Left kidney (tissue), 1 donor: ENCODE measurements at regions not wholly inside any gene's neighbourhood (a gene's known extent, or its start where the extent isn't known, plus 50 kb on each side); places are given as distances from the start of the nearest gene placed in this dataset.

Experiments
- DNase-seq: peaks from one replicate; pipeline ENCODE4 v3.0.0-alpha.2; 2013

GRCh38 chr2:17125989-17126620, 392.1 kb downstream of the RAD51AP2 start:
- DNase-seq: no peak

- no peak for DNase-seq
These were observed 393.5 kb downstream of the RAD51AP2 start for GRCh38 chr2:17124575-17125318.

- DNase-seq: no peak
These were observed 395.2 kb downstream of the RAD51AP2 start for GRCh38 chr2:17122887-17123501.

GRCh38 chr2:17115466-17115865, 402.8 kb downstream of the RAD51AP2 start:
- DNase-seq: no peak

- DNase-seq: no peak
These were observed 403.2 kb downstream of the RAD51AP2 start for GRCh38 chr2:17115042-17115441.

GRCh38 chr2:17107871-17108270, 410.4 kb downstream of the RAD51AP2 start:
- no peak for DNase-seq

GRCh38 chr2:17107151-17107550, 411.1 kb downstream of the RAD51AP2 start:
- DNase-seq: no peak

- DNase-seq: no peak
These were observed 411.8 kb downstream of the RAD51AP2 start for GRCh38 chr2:17106418-17106817.

GRCh38 chr2:17104454-17104853, 413.8 kb downstream of the RAD51AP2 start:
- DNase-seq: no peak

- no peak for DNase-seq
These were observed 416.6 kb downstream of the RAD51AP2 start for GRCh38 chr2:17101596-17101995.

GRCh38 chr2:17101091-17101490, 417.1 kb downstream of the RAD51AP2 start:
- DNase-seq: no peak

- no peak for DNase-seq
These were observed 422.9 kb downstream of the RAD51AP2 start for GRCh38 chr2:17095340-17095739.

GRCh38 chr2:17093712-17094111, 424.5 kb downstream of the RAD51AP2 start:
- DNase-seq: no peak

GRCh38 chr2:17086990-17087389, 421.4 kb upstream of the CYRIA start:
- no peak for DNase-seq

GRCh38 chr2:17085546-17086202, 420.0 kb upstream of the CYRIA start:
- no peak for DNase-seq

- DNase-seq: no peak
These were observed 419.2 kb upstream of the CYRIA start for GRCh38 chr2:17084877-17085276.

- no peak for DNase-seq
These were observed 418.3 kb upstream of the CYRIA start for GRCh38 chr2:17083902-17084301.

- no peak for DNase-seq
These were observed 413.6 kb upstream of the CYRIA start for GRCh38 chr2:17079262-17079661.

- DNase-seq: no peak
These were observed 410.9 kb upstream of the CYRIA start for GRCh38 chr2:17076533-17076932.

- no peak for DNase-seq
These were observed 405.1 kb upstream of the CYRIA start for GRCh38 chr2:17070711-17071110.

- no peak for DNase-seq
These were observed 403.9 kb upstream of the CYRIA start for GRCh38 chr2:17069564-17069963.

GRCh38 chr2:17068021-17068420, 402.4 kb upstream of the CYRIA start:
- no peak for DNase-seq

- DNase-seq: no peak
These were observed 399.9 kb upstream of the CYRIA start for GRCh38 chr2:17065536-17065935.
